OCI-LY7 (cell line): ENCODE measurements at regions not wholly inside any gene's neighbourhood (a gene's known extent, or its start where the extent isn't known, plus 50 kb on each side); places are given as distances from the start of the nearest gene placed in this dataset.

Experiments
- BruUV-seq: library from RNA; stranded (reverse); fragments of 400-500 nt; replicated peaks from 2 replicates; lab custom pipeline; 2021; lab: Mats Ljungman, UMichigan
- CTCF ChIA-PET: fragments of 300-600 bp; sonication (Branson Sonifier 250); formaldehyde crosslinking; loops from one replicate; lab custom pipeline; 2022; ENCODE audit warnings: antibody characterized with exemption; ENCODE audit not compliant: unreplicated experiment; lab: Charles Lee
- POLR2A ChIA-PET: fragments of 300-600 bp; sonication (Branson Sonifier 250); formaldehyde crosslinking; loops from one replicate; lab custom pipeline; 2022; ENCODE audit warnings: antibody characterized with exemption; lab: Charles Lee
- DNase-seq: peaks from one replicate; pipeline ENCODE4 v3.0.0-alpha.2; 2015; ENCODE audit warnings: low spot score
- H2AFZ ChIP-seq: fragments of 200-600 bp; sonication (generic), shearing (Covaris generic); 2 replicates; pipeline ENCODE4 v1.6.1; 2014; ENCODE audit warnings: mild to moderate bottlenecking, antibody characterized with exemption, low read length, moderate library complexity
- H3K27ac ChIP-seq: fragments of 200-600 bp; sonication (generic); 2 replicates; pipeline ENCODE4 v1.5.1; 2014; ENCODE audit warnings: mixed run types, low read depth, mild to moderate bottlenecking, moderate library complexity, low read length, inconsistent platforms; ENCODE audit not compliant: poor library complexity, severe bottlenecking
- H3K36me3 ChIP-seq: fragments of 200-600 bp; sonication (generic); 2 replicates; pipeline ENCODE4 v1.6.1; 2014; ENCODE audit warnings: mild to moderate bottlenecking, antibody characterized with exemption, low read length, moderate library complexity, mixed read lengths; ENCODE audit not compliant: insufficient read depth
- H3K4me1 ChIP-seq: fragments of 200-600 bp; sonication (generic); 2 replicates; pipeline ENCODE4 v1.5.1; 2014; ENCODE audit warnings: mild to moderate bottlenecking, low read length; ENCODE audit not compliant: insufficient read depth, poor library complexity, severe bottlenecking
- H3K4me2 ChIP-seq: fragments of 200-600 bp; sonication (generic); 2 replicates; pipeline ENCODE4 v1.6.1; 2014; ENCODE audit warnings: mild to moderate bottlenecking, low read length
- H3K4me3 ChIP-seq: fragments of 200-600 bp; sonication (generic); 2 replicates; pipeline ENCODE4 v1.5.1; 2014; ENCODE audit warnings: mild to moderate bottlenecking, low read depth, low read length; ENCODE audit not compliant: poor library complexity, severe bottlenecking
- H3K79me2 ChIP-seq: fragments of 200-600 bp; sonication (generic); 2 replicates; pipeline ENCODE4 v1.6.1; 2016; ENCODE audit warnings: low read depth, mild to moderate bottlenecking, low read length, moderate library complexity, mixed read lengths; ENCODE audit not compliant: insufficient read depth
- H3K9me2 ChIP-seq: fragments of 200-600 bp; sonication (generic); 2 replicates; pipeline ENCODE4 v1.6.1; 2016; ENCODE audit warnings: mild to moderate bottlenecking, low read length, mixed read lengths; ENCODE audit not compliant: insufficient read depth
- H3K9me3 ChIP-seq: fragments of 200-600 bp; sonication (generic); 2 replicates; pipeline ENCODE4 v1.6.1; 2014; ENCODE audit warnings: mild to moderate bottlenecking, mixed run types, low read length, mixed read lengths
- H4K20me1 ChIP-seq: fragments of 200-600 bp; sonication (generic); 2 replicates; pipeline ENCODE4 v1.6.1; 2014; ENCODE audit warnings: mild to moderate bottlenecking, antibody characterized with exemption, low read length, moderate library complexity, mixed read lengths; ENCODE audit not compliant: insufficient read depth
- EZH2phosphoT487 ChIP-seq: fragments of 200-600 bp; sonication (generic); IDR thresholded peaks from 2 replicates; pipeline ENCODE4 v1.6.1; 2018; ENCODE audit warnings: low read depth, borderline replicate concordance, mild to moderate bottlenecking, mixed run types, antibody characterized with exemption, low read length, moderate library complexity, mixed read lengths
- intact Hi-C: fragments of 100-400 bp; cut with micrococcal nuclease; formaldehyde crosslinking; loops from one replicate; pipeline ENCODE4 v1.10.0; 2022; ENCODE audit not compliant: unreplicated experiment
- TF ChIP-seq, protein P1 (sequence below): fragments of 200-600 bp; sonication (generic); conservative IDR thresholded peaks from 2 replicates; pipeline ENCODE4 v1.5.1; 2014; ENCODE audit warnings: mild to moderate bottlenecking, antibody characterized with exemption, low read length, moderate library complexity, mixed read lengths

DNA sequence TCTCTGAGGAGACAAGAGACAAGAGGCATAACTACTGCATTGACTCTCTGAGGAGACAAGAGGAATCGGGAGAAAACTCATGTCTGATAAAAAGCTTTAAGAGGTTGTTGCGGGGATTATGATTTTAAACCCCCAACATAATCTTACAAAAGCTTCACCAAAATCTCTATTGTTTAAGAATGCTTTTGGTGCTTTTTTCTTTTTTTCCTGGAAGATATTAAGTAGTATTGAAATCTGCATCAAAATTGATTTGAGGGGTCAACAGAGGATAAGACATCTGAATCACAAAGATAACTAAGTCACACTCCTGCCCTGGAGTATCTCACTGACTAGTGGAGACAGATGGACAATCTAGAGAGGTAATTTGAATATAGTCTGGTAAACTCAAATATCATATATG is 115.6 kb upstream of the MROH9 start:
- Histone ChIP-seq H4K20me1 (no peaks in the 10 kb centered on the region), H3K79me2 (no peaks in the 10 kb centered on the region), H3K4me1 (no peaks in the 10 kb centered on the region), H3K4me3 (no peak overlapping the region), H3K4me2 (no peak overlapping the region), H3K36me3 (no peaks in the 10 kb centered on the region), H3K27ac (no peak overlapping the region), H2AFZ (no peak overlapping the region), H3K9me3 (no peaks in the 10 kb centered on the region), H3K9me2 (no peaks in the 10 kb centered on the region)
- intact Hi-C loops = no loop called here
- ChIA-PET POLR2A (no interaction called here), CTCF (no interaction called here)
- TF ChIP-seq, protein P1, sequence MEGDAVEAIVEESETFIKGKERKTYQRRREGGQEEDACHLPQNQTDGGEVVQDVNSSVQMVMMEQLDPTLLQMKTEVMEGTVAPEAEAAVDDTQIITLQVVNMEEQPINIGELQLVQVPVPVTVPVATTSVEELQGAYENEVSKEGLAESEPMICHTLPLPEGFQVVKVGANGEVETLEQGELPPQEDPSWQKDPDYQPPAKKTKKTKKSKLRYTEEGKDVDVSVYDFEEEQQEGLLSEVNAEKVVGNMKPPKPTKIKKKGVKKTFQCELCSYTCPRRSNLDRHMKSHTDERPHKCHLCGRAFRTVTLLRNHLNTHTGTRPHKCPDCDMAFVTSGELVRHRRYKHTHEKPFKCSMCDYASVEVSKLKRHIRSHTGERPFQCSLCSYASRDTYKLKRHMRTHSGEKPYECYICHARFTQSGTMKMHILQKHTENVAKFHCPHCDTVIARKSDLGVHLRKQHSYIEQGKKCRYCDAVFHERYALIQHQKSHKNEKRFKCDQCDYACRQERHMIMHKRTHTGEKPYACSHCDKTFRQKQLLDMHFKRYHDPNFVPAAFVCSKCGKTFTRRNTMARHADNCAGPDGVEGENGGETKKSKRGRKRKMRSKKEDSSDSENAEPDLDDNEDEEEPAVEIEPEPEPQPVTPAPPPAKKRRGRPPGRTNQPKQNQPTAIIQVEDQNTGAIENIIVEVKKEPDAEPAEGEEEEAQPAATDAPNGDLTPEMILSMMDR = no peak
- no peak for TF ChIP-seq EZH2phosphoT487
- no peak for DNase-seq
- BruUV-seq = no TSS peak

- H2AFZ ChIP-seq = no peak overlapping the region
- POLR2A ChIA-PET = no interaction called here
Observed at GRCh38 chr1:170823120-170823519, 112.2 kb upstream of the MROH9 start.

GRCh38 chr1:170831276-170831675 is 104.1 kb upstream of the MROH9 start:
- TF ChIP-seq, protein P1 = no peak
- TF ChIP-seq EZH2phosphoT487 = no peak
- ChIA-PET POLR2A (no interaction called here), CTCF (no interaction called here)
- intact Hi-C loops = no loop called here
- no peaks in the 10 kb centered on the region for H3K4me1 ChIP-seq
- no peaks in the 10 kb centered on the region for H3K79me2 ChIP-seq
- H3K4me2 ChIP-seq = no peak overlapping the region
- H3K36me3 ChIP-seq = no peaks in the 10 kb centered on the region
- H3K27ac ChIP-seq = no peak overlapping the region
- no peaks in the 10 kb centered on the region for H3K9me2 ChIP-seq
- H4K20me1 ChIP-seq = no peaks in the 10 kb centered on the region
- H2AFZ ChIP-seq = no peak overlapping the region
- H3K4me3 ChIP-seq = no peak overlapping the region
- BruUV-seq = no TSS peak
- no peak for DNase-seq
- no peaks in the 10 kb centered on the region for H3K9me3 ChIP-seq

More at GRCh38 chr1:170823120-170823519, 112.2 kb upstream of the MROH9 start:
- no peaks in the 10 kb centered on the region for H3K79me2 ChIP-seq
- no peaks in the 10 kb centered on the region for H4K20me1 ChIP-seq
- H3K9me3 ChIP-seq = no peaks in the 10 kb centered on the region
- H3K36me3 ChIP-seq = no peaks in the 10 kb centered on the region
- TF ChIP-seq EZH2phosphoT487 = no peak
- TF ChIP-seq, protein P1 = no peak
- no peak overlapping the region for H3K27ac ChIP-seq
- no peak overlapping the region for H3K4me3 ChIP-seq
- intact Hi-C loops = no loop called here
- CTCF ChIA-PET = no interaction called here
- no peaks in the 10 kb centered on the region for H3K9me2 ChIP-seq
- no peak overlapping the region for H3K4me2 ChIP-seq
- no TSS peak for BruUV-seq
- no peak for DNase-seq
- no peaks in the 10 kb centered on the region for H3K4me1 ChIP-seq
